SK-N-MC (cell line): ENCODE measurements at regions not wholly inside any gene's neighbourhood (a gene's known extent, or its start where the extent isn't known, plus 50 kb on each side); places are given as distances from the start of the nearest gene placed in this dataset.
A peak's percentile ranks its signal among the peaks of the same experiment; 100 is the strongest.

Experiments used
- DNase-seq: peaks from one replicate; pipeline ENCODE4 v3.0.0-alpha.2; 2011; ENCODE audit warnings: low read depth, low spot score
- H3K27ac ChIP-seq: fragments of 200-600 bp; sonication (generic); 2 replicates; pipeline ENCODE4 v1.5.1; 2016; ENCODE audit warnings: mixed run types
- H3K36me3 ChIP-seq: fragments of 200-600 bp; sonication (generic); 2 replicates; pipeline ENCODE4 v1.6.1; 2017; ENCODE audit warnings: antibody characterized with exemption, low read length, mixed read lengths; ENCODE audit not compliant: insufficient read depth
- H3K4me3 ChIP-seq: fragments of 200-600 bp; sonication (generic); 2 replicates; pipeline ENCODE4 v1.5.1; 2016
- H3K9ac ChIP-seq: fragments of 200-600 bp; sonication (generic); 2 replicates; pipeline ENCODE4 v1.8.0; 2017; ENCODE audit warnings: mixed run types, mixed read lengths; ENCODE audit not compliant: insufficient read length
- H3K9me3 ChIP-seq: fragments of 200-600 bp; sonication (generic); 2 replicates; pipeline ENCODE4 v1.6.1; 2017; ENCODE audit warnings: low read depth, mild to moderate bottlenecking, antibody characterized with exemption, low read length, moderate library complexity, mixed read lengths
- EZH2 ChIP-seq: fragments of 200-600 bp; sonication (generic); IDR thresholded peaks from one replicate; pipeline ENCODE4 v1.6.1; 2017; ENCODE audit warnings: antibody characterized with exemption
- FOXP2 ChIP-seq: optimal IDR thresholded peaks from 2 replicates; pipeline ENCODE3; 2011; ENCODE audit warnings: mild to moderate bottlenecking, moderate library complexity; ENCODE audit not compliant: insufficient read depth; ENCODE audit errors: extremely low read length, control extremely low read depth
- POLR2AphosphoS5 ChIP-seq: IDR thresholded peaks from 2 replicates; pipeline ENCODE4 v1.6.1; 2012; ENCODE audit warnings: mild to moderate bottlenecking, low read depth, low read length, borderline replicate concordance

- no peak overlapping the region for H3K27ac ChIP-seq
- H3K9me3 ChIP-seq = no peaks in the 10 kb centered on the region
- H3K36me3 ChIP-seq = no peaks in the 10 kb centered on the region
- H3K9ac ChIP-seq = no peak overlapping the region
- no peak for DNase-seq
- no peak overlapping the region for H3K4me3 ChIP-seq
- TF ChIP-seq FOXP2 = no peak
- TF ChIP-seq POLR2AphosphoS5 = no peak
- no peak for TF ChIP-seq EZH2
Measured at GRCh38 chr3:132164469-132165092, 129.8 kb upstream of the CPNE4 start.

DNA sequence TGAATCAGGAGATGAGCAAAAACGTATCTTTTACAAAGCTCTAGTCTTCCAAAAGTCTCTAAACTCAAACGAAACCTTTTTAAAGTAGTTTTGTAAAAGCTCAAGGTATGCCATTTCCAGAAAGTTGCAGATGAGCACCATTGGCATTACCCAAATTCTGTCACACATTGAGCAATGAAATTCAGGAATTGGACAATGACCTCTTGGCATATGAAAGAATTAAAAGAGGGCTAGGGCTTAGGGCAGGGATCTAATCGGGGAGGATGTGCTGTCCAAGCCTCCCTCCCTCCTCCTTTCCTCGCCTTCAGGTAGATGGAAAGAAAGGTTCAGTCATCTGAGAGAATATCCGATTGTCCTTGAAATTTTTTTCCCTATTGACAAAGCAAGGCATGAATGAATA, 133.1 kb upstream of the CPNE4 start:
- no peak for TF ChIP-seq POLR2AphosphoS5
- no peak for TF ChIP-seq FOXP2
- TF ChIP-seq EZH2 = no peak
- H3K36me3 ChIP-seq = no peaks in the 10 kb centered on the region
- no peak overlapping the region for H3K4me3 ChIP-seq
- no peak for DNase-seq
- no peak overlapping the region for H3K9ac ChIP-seq
- no peaks in the 10 kb centered on the region for H3K9me3 ChIP-seq
- H3K27ac ChIP-seq = no peak overlapping the region

GRCh38 chr3:132174500-132174899, 139.7 kb upstream of the CPNE4 start:
- Histone ChIP-seq H3K4me3 (no peak overlapping the region), H3K9me3 (no peaks in the 10 kb centered on the region), H3K9ac (no peak overlapping the region), H3K36me3 (no peaks in the 10 kb centered on the region), H3K27ac (no peak overlapping the region)
- TF ChIP-seq FOXP2 (no peak), EZH2 (no peak), POLR2AphosphoS5 (no peak)
- DNase-seq = no peak

GRCh38 chr3:132180337-132180791, 136.8 kb upstream of the ACP3 start:
- TF ChIP-seq FOXP2 (peak; percentile 90), EZH2 (no peak), POLR2AphosphoS5 (no peak; the same call in 1 of the 2 replicates)
- Histone ChIP-seq H3K9me3 (no peaks in the 10 kb centered on the region), H3K36me3 (no peaks in the 10 kb centered on the region), H3K27ac (peak overlapping the region; percentile 23; the same call in 1 of the 2 replicates), H3K4me3 (0 out of 2 replicates have a peak overlapping the region, but pooled peaks have one; percentile 2), H3K9ac (no peak overlapping the region)
- DNase-seq = peak; percentile 96

- Histone ChIP-seq H3K36me3 (no peaks in the 10 kb centered on the region), H3K9ac (no peak overlapping the region), H3K4me3 (no peak overlapping the region), H3K27ac (no peak overlapping the region), H3K9me3 (no peaks in the 10 kb centered on the region)
- TF ChIP-seq FOXP2 = no peak
- no peak for TF ChIP-seq POLR2AphosphoS5
- no peak for TF ChIP-seq EZH2
- no peak for DNase-seq
Measured at GRCh38 chr3:132183811-132184210, 133.4 kb upstream of the ACP3 start.

DNA sequence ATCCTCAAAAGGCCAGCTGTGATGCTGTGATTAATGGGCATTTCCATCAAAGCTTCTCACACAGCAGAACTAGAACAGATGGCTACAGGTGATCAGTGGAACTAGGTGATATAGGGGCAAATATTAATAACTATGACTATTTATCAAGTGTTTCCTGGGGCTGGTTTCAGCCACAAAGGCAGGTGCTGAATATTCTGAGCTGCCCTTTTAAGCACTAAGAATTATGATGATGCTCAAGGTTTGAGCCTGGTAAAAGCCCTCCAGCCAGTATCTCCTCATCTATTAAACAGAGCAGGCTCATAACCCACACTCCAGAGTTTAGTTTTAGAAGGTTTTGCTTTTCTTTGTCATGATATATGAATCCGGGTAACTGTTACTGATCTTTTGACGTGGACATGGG, 129.5 kb upstream of the ACP3 start:
- H3K27ac ChIP-seq = no peak overlapping the region
- H3K9me3 ChIP-seq = no peaks in the 10 kb centered on the region
- H3K36me3 ChIP-seq = no peaks in the 10 kb centered on the region
- H3K9ac ChIP-seq = no peak overlapping the region
- TF ChIP-seq EZH2 (no peak), FOXP2 (no peak), POLR2AphosphoS5 (no peak)
- DNase-seq = no peak
- no peak overlapping the region for H3K4me3 ChIP-seq

DNA sequence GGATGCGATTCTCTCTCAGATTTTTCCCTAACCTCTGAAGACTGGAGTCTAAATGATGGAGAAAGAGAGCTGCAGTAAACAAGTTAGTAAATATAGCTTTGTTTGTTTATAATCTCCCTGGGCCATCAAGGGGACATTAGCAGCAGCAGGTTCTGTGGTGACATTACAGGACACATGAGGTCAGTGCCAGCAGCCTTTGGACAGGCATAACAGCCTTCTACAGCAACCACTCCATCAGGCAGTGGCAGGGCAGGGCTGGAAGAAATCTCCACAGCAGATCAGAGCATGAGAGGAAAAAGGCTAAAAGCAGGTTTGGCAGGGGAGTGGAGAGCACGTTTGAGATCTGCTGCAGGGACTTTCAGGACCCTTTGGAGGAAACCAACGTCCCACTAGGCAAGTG, 127.6 kb upstream of the ACP3 start:
- TF ChIP-seq FOXP2 (no peak), EZH2 (no peak), POLR2AphosphoS5 (no peak)
- DNase-seq = no peak
- Histone ChIP-seq H3K36me3 (no peaks in the 10 kb centered on the region), H3K4me3 (no peak overlapping the region), H3K9me3 (no peaks in the 10 kb centered on the region), H3K9ac (no peak overlapping the region), H3K27ac (no peak overlapping the region)

DNA sequence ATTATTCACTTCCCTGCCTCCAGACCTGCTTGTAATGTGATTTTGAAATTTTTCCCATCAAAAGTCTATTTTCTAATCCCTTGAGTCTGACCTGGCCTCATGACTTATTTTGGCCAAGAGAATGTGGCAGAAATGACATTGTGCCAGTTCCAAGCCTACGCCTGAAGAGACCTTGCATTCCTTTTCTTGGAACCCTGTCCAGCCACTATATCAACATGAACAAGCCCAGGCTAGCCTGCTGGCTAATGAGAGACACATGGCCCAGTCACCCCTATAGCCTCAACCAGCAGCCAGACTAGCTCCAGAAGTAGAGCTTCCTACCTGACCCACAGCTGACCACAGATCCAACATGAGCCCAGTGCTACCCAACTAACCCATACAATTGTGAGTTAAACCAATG, 121.1 kb upstream of the ACP3 start:
- no peaks in the 10 kb centered on the region for H3K9me3 ChIP-seq
- H3K4me3 ChIP-seq = no peak overlapping the region
- H3K9ac ChIP-seq = no peak overlapping the region
- no peaks in the 10 kb centered on the region for H3K36me3 ChIP-seq
- no peak for DNase-seq
- no peak for TF ChIP-seq EZH2
- no peak for TF ChIP-seq POLR2AphosphoS5
- no peak for TF ChIP-seq FOXP2
- H3K27ac ChIP-seq = no peak overlapping the region

- no peak overlapping the region for H3K27ac ChIP-seq
- H3K4me3 ChIP-seq = no peak overlapping the region
- no peaks in the 10 kb centered on the region for H3K36me3 ChIP-seq
- DNase-seq = no peak
- H3K9ac ChIP-seq = no peak overlapping the region
- H3K9me3 ChIP-seq = no peaks in the 10 kb centered on the region
- TF ChIP-seq POLR2AphosphoS5 (no peak), EZH2 (no peak), FOXP2 (no peak)
Measured at GRCh38 chr3:132198516-132198915, 118.7 kb upstream of the ACP3 start.
